ENCODE measurements at regions not wholly inside any gene's neighbourhood (a gene's known extent, or its start where the extent isn't known, plus 50 kb on each side); places are given as distances from the start of the nearest gene placed in this dataset.

DNA sequence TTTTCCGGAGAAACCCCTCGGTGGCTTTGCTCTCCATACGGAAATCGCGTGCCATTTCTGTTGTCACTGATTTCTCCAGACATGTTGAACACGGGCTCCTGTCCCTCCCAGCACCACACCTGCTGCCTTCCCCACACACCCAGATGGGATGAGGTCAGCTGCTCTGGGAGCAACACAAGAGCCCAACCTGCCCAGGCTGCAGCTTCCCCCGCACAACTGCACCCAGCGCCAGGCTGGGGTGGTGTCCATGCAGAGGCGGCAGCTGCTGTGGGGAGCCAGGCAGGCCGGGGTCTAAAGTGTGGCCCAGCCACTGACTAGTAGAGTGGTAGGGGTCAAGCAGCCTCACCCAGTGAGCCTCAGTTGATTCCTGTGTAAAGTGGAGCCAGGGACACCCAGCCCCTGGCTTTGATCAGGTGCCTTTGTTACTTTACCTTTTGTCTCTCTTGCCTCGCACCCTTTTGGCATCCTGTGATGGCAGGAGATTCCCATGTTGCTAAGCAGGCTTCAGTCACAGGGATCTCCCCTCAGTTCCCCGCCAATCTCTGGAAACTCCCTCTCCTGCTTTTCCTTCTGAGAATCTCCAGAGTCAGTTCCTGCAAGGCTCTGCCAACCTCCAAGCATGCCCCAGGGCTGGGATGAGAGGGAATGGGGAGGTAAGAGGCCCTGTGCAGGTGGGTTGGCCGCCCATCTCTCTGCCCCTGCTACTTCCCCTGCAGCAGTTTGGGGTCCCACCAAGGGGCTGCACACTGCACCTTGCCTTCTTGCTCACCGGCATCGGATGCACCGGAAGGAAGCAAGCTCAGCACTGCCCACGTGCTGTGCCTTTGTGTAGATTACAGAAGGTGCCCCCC, 91.8 kb upstream of the ALDH1A3 start:
- no peak for DNase-seq (ENCODE audit: low read depth)

GRCh38 chr15:100788418-100789105, 91.1 kb upstream of the ALDH1A3 start:
- no peak for DNase-seq (ENCODE audit: low read depth)
- in situ Hi-C loops (cut with HindIII; ENCODE audit: low pct_unique_long_range_greater_than_20kb, low sequenced_read_pairs): no loop called here

More for the DNA sequence above, 91.8 kb upstream of the ALDH1A3 start:
- in situ Hi-C loops (cut with HindIII; ENCODE audit: low pct_unique_long_range_greater_than_20kb, low sequenced_read_pairs): no loop called here

GRCh38 chr15:100790786-100791265, 88.8 kb upstream of the ALDH1A3 start:
- in situ Hi-C loops (cut with HindIII; ENCODE audit: low pct_unique_long_range_greater_than_20kb, low sequenced_read_pairs): no loop called here
- DNase-seq (ENCODE audit: low read depth): no peak

GRCh38 chr15:100794008-100794407, 85.6 kb upstream of the ALDH1A3 start:
- DNase-seq (ENCODE audit: low read depth): no peak
- in situ Hi-C loops (cut with HindIII; ENCODE audit: low pct_unique_long_range_greater_than_20kb, low sequenced_read_pairs): no loop called here

DNA sequence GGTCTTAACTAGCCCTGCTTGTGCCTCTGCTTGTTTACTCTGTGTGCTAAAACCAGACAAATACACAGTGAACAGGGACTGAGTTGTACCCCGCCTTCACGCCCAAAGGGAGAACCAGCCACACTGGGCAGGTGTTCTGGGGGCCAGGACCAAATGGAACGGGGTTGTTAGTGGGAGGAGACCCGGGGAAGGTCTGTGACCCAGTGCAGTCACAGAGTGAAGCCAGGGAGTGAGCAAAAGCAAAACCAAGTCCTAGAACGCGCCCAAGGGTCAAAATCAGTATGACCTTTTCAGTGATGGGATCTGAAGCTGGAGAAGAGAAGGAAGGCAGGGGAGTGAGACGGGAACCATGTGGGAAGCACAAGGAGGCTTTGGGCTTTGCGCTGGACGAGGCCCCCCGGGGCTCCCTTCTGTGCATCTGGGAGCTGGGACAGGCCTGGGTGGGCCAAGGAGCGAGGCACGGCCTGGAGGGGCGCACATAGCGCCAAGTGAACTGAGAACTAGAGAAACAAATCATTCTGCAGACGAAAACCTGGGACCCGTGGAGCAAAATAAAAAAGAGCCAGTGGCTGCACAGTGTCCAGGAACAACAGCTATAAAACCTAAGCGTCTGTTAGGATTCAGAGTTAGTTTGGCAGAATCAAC, 78.3 kb upstream of the ALDH1A3 start:
- DNase-seq (ENCODE audit: low read depth): no peak
- in situ Hi-C loops (cut with HindIII; ENCODE audit: low pct_unique_long_range_greater_than_20kb, low sequenced_read_pairs): no loop called here

DNA sequence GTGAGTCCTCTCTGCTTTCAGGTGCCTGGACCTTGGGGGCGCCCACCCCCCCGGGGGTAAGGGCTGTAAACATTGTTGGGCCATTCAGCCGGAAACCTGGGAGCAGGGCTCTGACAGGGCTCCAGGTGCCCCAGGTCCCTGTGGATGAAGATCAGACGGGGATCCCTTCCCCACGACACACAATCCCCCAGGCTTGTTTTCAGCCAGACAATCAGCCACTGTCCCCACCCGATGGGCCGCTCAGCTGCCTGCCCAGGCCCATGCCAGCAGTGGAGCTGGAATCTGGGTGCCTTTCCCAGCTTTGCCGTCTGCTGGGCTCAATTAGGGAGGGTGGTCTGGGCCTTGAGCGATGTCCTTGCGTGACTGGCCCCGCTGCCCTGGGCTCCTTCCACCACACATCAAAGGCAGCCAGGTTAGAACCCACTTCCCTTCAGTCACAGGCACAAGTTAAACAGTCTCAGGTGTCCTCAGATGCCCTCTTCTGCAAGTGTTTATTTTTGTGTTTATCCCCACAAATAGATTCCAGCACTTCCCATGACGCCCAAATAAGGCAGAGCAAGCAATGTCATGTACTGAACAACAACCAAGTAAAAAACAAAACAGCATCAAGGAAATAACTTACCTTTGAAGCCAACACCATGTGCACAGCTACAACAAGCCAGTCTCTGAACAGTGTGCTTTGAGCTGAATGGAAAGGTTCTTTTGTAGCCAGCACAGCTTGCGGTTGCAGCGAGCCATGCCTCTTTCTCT, 77.0 kb upstream of the ALDH1A3 start:
- DNase-seq (ENCODE audit: low read depth): no peak
- in situ Hi-C loops (cut with HindIII; ENCODE audit: low pct_unique_long_range_greater_than_20kb, low sequenced_read_pairs): no loop called here

DNA sequence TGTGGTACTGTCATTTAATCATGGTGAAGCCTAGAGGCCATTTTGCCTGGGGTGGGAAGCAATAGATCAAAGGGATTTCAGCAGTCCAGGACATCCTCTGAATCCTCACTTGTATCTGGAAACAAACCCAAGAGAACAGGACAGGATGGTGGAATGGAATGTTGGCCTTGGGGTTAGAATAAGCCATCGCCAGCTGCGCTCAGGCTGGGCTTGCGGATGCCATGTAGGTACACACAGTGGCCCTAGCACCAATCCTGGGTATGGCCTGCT, 76.5 kb upstream of the ALDH1A3 start:
- in situ Hi-C loops (cut with HindIII; ENCODE audit: low pct_unique_long_range_greater_than_20kb, low sequenced_read_pairs): no loop called here
- no peak for DNase-seq (ENCODE audit: low read depth)

GRCh38 chr15:100806157-100806556, 73.5 kb upstream of the ALDH1A3 start:
- in situ Hi-C loops (cut with HindIII; ENCODE audit: low pct_unique_long_range_greater_than_20kb, low sequenced_read_pairs): no loop called here

GRCh38 chr15:100807028-100807427, 72.6 kb upstream of the ALDH1A3 start:
- DNase-seq (ENCODE audit: low read depth): no peak
- in situ Hi-C loops (cut with HindIII; ENCODE audit: low pct_unique_long_range_greater_than_20kb, low sequenced_read_pairs): no loop called here

More at GRCh38 chr15:100806157-100806556, 73.5 kb upstream of the ALDH1A3 start:
- no peak for DNase-seq (ENCODE audit: low read depth)

DNA sequence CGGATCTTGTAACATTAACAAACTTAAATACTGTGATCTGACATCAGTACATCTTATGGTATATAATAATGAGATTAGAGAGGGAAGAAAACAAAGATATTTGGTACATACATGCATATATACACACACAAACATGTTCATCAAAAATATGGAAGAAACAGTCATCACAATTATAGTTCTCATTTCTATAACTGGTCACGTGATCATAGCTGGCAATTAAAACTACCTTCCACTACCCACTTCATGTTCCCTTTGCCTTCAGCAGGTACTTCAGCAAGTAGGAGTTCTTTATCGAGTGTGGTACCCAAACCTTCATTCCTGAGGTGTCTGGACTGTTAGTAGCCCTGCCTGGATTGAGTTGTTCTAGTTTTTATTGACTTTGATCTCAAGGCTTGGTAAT, 70.9 kb upstream of the ALDH1A3 start:
- in situ Hi-C loops (cut with HindIII; ENCODE audit: low pct_unique_long_range_greater_than_20kb, low sequenced_read_pairs): no loop called here
- no peak for DNase-seq (ENCODE audit: low read depth)

DNA sequence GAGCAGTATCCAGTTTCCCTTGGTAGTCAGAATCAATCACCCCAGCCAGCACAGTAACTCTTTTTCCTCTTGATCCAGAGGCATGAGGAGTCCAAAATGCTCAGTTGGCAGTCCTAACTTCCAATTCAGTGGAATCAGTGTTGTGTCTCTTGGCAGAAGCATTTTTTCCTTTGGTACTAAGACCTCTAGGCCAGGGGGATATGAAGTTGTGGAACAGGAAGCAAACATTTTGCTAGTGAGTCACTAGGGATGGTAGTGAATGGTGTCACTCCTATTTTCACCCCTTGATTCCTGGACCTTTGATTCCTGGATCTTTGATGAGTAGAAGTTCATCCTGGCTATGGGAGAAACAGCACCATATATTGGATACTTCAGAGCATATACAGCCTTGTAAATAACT, 70.5 kb upstream of the ALDH1A3 start:
- no peak for DNase-seq (ENCODE audit: low read depth)
- in situ Hi-C loops (cut with HindIII; ENCODE audit: low pct_unique_long_range_greater_than_20kb, low sequenced_read_pairs): no loop called here

DNA sequence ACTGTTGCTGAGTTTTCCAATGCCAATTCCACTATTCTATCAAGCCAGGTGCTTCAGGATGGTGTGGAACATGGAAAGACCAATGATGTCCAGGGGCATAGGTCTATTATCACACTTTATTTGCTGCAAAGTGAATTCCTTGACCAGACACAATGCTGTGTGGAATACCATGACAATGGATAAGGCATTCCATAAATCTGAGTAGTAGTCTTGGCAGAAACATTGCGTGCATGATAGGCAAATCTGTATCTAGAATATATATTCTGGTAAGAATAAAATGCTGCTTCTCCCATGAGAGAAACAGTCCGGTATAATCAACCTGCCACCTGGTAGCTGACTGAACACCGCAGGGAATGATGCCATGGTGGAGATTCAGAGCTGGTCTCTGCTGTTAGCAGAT, 70.0 kb upstream of the ALDH1A3 start:
- DNase-seq (ENCODE audit: low read depth): no peak
- in situ Hi-C loops (cut with HindIII; ENCODE audit: low pct_unique_long_range_greater_than_20kb, low sequenced_read_pairs): no loop called here

GRCh38 chr15:100810229-100810628, 69.4 kb upstream of the ALDH1A3 start:
- in situ Hi-C loops (cut with HindIII; ENCODE audit: low pct_unique_long_range_greater_than_20kb, low sequenced_read_pairs): no loop called here
- DNase-seq (ENCODE audit: low read depth): no peak

- in situ Hi-C loops (cut with HindIII; ENCODE audit: low pct_unique_long_range_greater_than_20kb, low sequenced_read_pairs): no loop called here
- DNase-seq (ENCODE audit: low read depth): no peak
These were observed 68.8 kb upstream of the ALDH1A3 start for GRCh38 chr15:100810831-100811230.

DNA sequence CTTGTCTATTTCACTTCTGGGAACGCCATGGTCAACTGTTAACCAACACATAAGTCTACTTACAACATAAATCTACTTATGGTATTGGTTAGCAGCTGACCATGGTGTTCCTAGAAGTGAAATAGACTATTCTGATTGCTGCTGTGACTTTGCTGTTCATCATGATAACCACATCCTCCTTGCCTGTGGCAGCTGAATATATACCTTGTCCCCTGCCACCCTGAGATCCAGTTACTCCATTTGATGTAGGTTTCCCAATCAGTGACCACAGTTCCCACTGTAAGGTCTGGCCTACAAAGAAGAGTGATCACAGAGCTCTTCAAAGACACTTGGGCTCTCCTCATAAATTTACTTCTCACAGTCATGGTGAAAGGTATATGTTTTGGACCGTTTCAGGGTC, 66.8 kb upstream of the ALDH1A3 start:
- in situ Hi-C loops (cut with HindIII; ENCODE audit: low pct_unique_long_range_greater_than_20kb, low sequenced_read_pairs): no loop called here
- no peak for DNase-seq (ENCODE audit: low read depth)

- no peak for DNase-seq (ENCODE audit: low read depth)
- in situ Hi-C loops (cut with HindIII; ENCODE audit: low pct_unique_long_range_greater_than_20kb, low sequenced_read_pairs): no loop called here
These were observed 60.7 kb upstream of the ALDH1A3 start for GRCh38 chr15:100818927-100819326.

DNA sequence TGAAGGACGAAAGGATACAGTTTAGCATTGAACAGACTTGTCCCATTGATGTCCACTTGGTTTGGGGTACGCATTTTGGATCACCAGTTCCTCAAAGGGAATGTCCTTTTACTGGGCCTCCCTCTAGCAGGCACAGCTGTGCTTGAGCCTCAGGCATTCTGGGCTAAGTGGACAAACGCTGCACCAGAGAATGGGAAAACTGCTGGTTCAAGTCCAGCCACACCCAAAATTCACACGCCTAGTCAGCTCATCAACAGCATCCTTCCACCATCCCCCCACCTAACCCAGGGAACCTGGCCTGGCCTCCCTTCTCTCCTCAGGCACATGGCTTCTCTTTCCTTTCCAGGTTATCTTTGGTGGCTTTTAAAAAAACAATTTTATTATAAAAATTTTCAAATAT, 59.1 kb upstream of the ALDH1A3 start:
- in situ Hi-C loops (cut with HindIII; ENCODE audit: low pct_unique_long_range_greater_than_20kb, low sequenced_read_pairs): no loop called here
- no peak for DNase-seq (ENCODE audit: low read depth)

- in situ Hi-C loops (cut with HindIII; ENCODE audit: low pct_unique_long_range_greater_than_20kb, low sequenced_read_pairs): no loop called here
- DNase-seq (ENCODE audit: low read depth): no peak
These were observed 58.3 kb upstream of the ALDH1A3 start for GRCh38 chr15:100821327-100821726.

DNA sequence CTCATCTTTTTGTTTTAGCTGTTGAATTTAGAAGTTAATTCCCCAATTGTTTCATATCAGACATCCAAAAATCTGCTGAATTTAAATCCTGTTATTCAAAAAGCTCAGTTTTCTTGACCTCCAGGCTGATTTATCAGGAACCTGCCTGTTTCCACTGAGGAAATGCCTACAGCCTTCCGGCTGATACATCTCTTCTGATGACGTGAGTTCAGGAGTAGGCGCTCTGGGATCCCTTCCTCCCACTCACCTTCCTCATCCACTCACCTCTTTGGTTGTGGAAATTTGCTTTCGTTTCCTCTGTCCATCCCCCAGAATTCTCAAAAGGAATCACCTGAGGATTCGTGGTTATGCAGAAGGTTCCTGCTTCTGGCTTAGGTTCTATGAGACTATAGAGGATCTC, 55.4 kb upstream of the ALDH1A3 start:
- in situ Hi-C loops (cut with HindIII; ENCODE audit: low pct_unique_long_range_greater_than_20kb, low sequenced_read_pairs): no loop called here
- no peak for DNase-seq (ENCODE audit: low read depth)
